HCT116 (cell line): ENCODE measurements at regions not wholly inside any gene's neighbourhood (a gene's known extent, or its start where the extent isn't known, plus 50 kb on each side); places are given as distances from the start of the nearest gene placed in this dataset.

Source experiments
- ATAC-seq: fragments of 200-7000 bp; cut with Tn5 transposase; 2 replicates; pipeline ENCODE4 v1.9.1; 2020; ENCODE audit warnings: mild to moderate bottlenecking, moderate library complexity
- BruUV-seq: library from RNA; stranded (reverse); fragments of 400-500 nt; replicated peaks from 2 replicates; lab custom pipeline; 2021; lab: Mats Ljungman, UMichigan
- CTCF ChIA-PET: fragments of 300-600 bp; sonication (Branson Sonifier 250); formaldehyde crosslinking; loops from one replicate; lab custom pipeline; 2021; ENCODE audit warnings: antibody characterized with exemption; lab: Charles Lee
- POLR2A ChIA-PET: fragments of 300-600, 350-600 bp; sonication (Branson Sonifier 250); formaldehyde crosslinking; loops from one replicate; lab custom pipeline; 2021; ENCODE audit warnings: antibody characterized with exemption; lab: Charles Lee
- RAD21 ChIA-PET, 2 experiments: fragments of 300-600 bp; sonication (Branson Sonifier 250); formaldehyde crosslinking; loops; one replicate each; lab custom pipeline; 2023; ENCODE audit warnings: low total read pairs in 2 of 2; ENCODE audit not compliant: uncharacterized antibody in 2 of 2, unreplicated experiment in 2 of 2, low non-redundant PET in 1 of 2; lab: Charles Lee
- DNase-seq: peaks from one replicate; pipeline ENCODE4 v3.0.0-alpha.2; 2010; ENCODE audit warnings: low read depth, low spot score
- H2AFZ ChIP-seq: fragments of 200-600 bp; shearing (Covaris generic), sonication (generic); 2 replicates; pipeline ENCODE4 v1.6.1; 2017; ENCODE audit warnings: low read depth, mixed run types, mixed read lengths, antibody characterized with exemption, low read length; ENCODE audit not compliant: poor library complexity, severe bottlenecking
- H3K27ac ChIP-seq: 2 replicates; pipeline ENCODE4 v1.5.1; 2012; ENCODE audit warnings: low read depth, low read length
- H3K27me3 ChIP-seq: fragments of 200-600 bp; sonication (generic); 2 replicates; pipeline ENCODE4 v1.6.1; 2016; ENCODE audit warnings: mixed run types, low read length, mixed read lengths; ENCODE audit not compliant: insufficient read depth
- H3K36me3 ChIP-seq, 2 experiments: fragments of 200-500 bp in 1 of 2; fragments of 200-600 bp in 1 of 2; sonication (Bioruptor generic) in 1 of 2; sonication (generic) in 1 of 2; 2 replicates each; pipeline versions ENCODE4 v1.5.1 to v1.6.1; 2014 to 2016; ENCODE audit warnings: low read length in 2 of 2, inconsistent platforms in 1 of 2, mixed read lengths in 1 of 2, mixed run types in 1 of 2; ENCODE audit not compliant: insufficient read depth in 2 of 2, control insufficient read depth in 1 of 2
- H3K4me1 ChIP-seq, 2 experiments: fragments of 200-600 bp in 1 of 2; sonication (generic) in 1 of 2; 2 replicates each; pipeline versions ENCODE4 v1.5.1 to v1.6.1; 2012 to 2017; ENCODE audit warnings: low read length in 2 of 2, inconsistent platforms in 1 of 2, mild to moderate bottlenecking in 1 of 2, mixed read lengths in 1 of 2, mixed run types in 1 of 2, moderate library complexity in 1 of 2; ENCODE audit not compliant: insufficient read depth in 2 of 2, control insufficient read depth in 1 of 2
- H3K4me2 ChIP-seq: fragments of 200-600 bp; sonication (generic); 2 replicates; pipeline ENCODE4 v1.6.1; 2017; ENCODE audit warnings: mixed run types, low read length, mixed read lengths
- H3K4me3 ChIP-seq, 2 experiments: fragments of 200-600 bp in 1 of 2; sonication (generic) in 1 of 2; replicated peaks in 1 of 2; 2 replicates each; pipeline ENCODE4 v1.5.1; 2011 to 2016; ENCODE audit warnings: low read length in 2 of 2, control low read depth in 1 of 2, low read depth in 1 of 2, mild to moderate bottlenecking in 1 of 2, mixed read lengths in 1 of 2, mixed run types in 1 of 2
- H3K79me2 ChIP-seq: fragments of 200-600 bp; sonication (generic); 2 replicates; pipeline ENCODE4 v1.6.1; 2017; ENCODE audit warnings: mild to moderate bottlenecking, mixed run types, low read length, moderate library complexity, mixed read lengths; ENCODE audit not compliant: insufficient read depth
- H3K9ac ChIP-seq: fragments of 200-600 bp; sonication (generic); 2 replicates; pipeline ENCODE4 v1.6.1; 2016; ENCODE audit warnings: low read length, mixed read lengths
- H3K9me2 ChIP-seq: fragments of 200-600 bp; sonication (generic), shearing (Covaris generic); 2 replicates; pipeline ENCODE4 v1.6.1; 2017; ENCODE audit warnings: mixed run types, mild to moderate bottlenecking, moderate library complexity; ENCODE audit not compliant: insufficient read depth
- H3K9me3 ChIP-seq, 2 experiments: fragments of 200-500 bp in 1 of 2; fragments of 200-600 bp in 1 of 2; sonication (Bioruptor generic) in 1 of 2; sonication (generic) in 1 of 2; 2 replicates each; pipeline ENCODE4 v1.6.1; 2014 to 2017; ENCODE audit warnings: low read length in 2 of 2, mixed read lengths in 2 of 2, inconsistent platforms in 1 of 2, low read depth in 1 of 2, mild to moderate bottlenecking in 1 of 2, mixed run types in 1 of 2, moderate library complexity in 1 of 2; ENCODE audit not compliant: control insufficient read depth in 1 of 2, insufficient read depth in 1 of 2
- H4K20me1 ChIP-seq: fragments of 200-600 bp; sonication (generic), shearing (Covaris generic); 2 replicates; pipeline ENCODE4 v1.6.1; 2017; ENCODE audit warnings: mixed run types, mild to moderate bottlenecking, moderate library complexity; ENCODE audit not compliant: insufficient read depth
- CEBPB ChIP-seq: IDR thresholded peaks from 2 replicates; pipeline ENCODE4 v1.6.1; 2012; ENCODE audit warnings: low read depth
- ELF1 ChIP-seq: IDR thresholded peaks from 2 replicates; pipeline ENCODE4 v1.6.1; 2012; ENCODE audit warnings: low read depth, borderline replicate concordance
- EZH2phosphoT487 ChIP-seq: fragments of 200-600 bp; IDR thresholded peaks from 2 replicates; pipeline ENCODE4 v1.6.1; 2018; ENCODE audit warnings: antibody characterized with exemption, borderline replicate concordance
- SIN3A ChIP-seq: IDR thresholded peaks from 2 replicates; pipeline ENCODE4 v1.6.1; 2012; ENCODE audit warnings: low read depth
- TCF7L2 ChIP-seq: IDR thresholded peaks from 2 replicates; pipeline ENCODE4 v1.7.0; 2011; ENCODE audit warnings: borderline replicate concordance, inconsistent platforms; ENCODE audit not compliant: insufficient read depth, insufficient read length; ENCODE audit errors: extremely low read depth
- YY1 ChIP-seq: IDR thresholded peaks from 2 replicates; pipeline ENCODE4 v1.6.1; 2011; ENCODE audit warnings: low read length, low read depth, moderate library complexity, mild to moderate bottlenecking; ENCODE audit not compliant: insufficient replicate concordance; ENCODE audit errors: extremely low read depth
- intact Hi-C: fragments of 100-400 bp; cut with micrococcal nuclease; formaldehyde crosslinking; loops from 2 replicates; pipeline ENCODE4 v1.10.0; 2022
- TF ChIP-seq, protein P1 (sequence below): IDR thresholded peaks from 2 replicates; pipeline ENCODE4 v1.6.1; 2011; ENCODE audit warnings: mild to moderate bottlenecking, low read length, moderate library complexity; ENCODE audit not compliant: insufficient replicate concordance; ENCODE audit errors: extremely low read depth
- TF ChIP-seq, protein P2 (sequence below): IDR thresholded peaks from 2 replicates; pipeline ENCODE4 v1.6.1; 2012
- TF ChIP-seq, protein P3 (sequence below): IDR thresholded peaks from 2 replicates; pipeline ENCODE4 v1.6.1; 2012

DNA sequence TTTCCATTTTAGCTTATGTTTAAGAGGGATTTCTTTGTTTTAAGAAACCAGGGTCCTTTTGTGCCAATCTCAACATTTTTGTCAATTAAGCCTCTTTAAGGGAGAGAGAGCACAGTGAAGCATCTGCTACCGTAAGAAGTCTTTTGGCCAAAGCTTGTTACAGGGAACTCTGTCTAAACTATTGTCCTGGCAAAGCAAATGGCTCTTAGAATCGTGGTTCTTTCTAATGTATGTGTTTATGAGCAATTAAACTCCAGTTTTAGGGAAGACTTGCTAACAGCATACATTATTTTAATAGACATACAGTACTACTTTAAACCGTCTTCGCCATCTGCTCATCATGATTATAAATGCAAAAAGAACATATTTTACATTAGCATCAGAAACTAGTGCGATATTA lies 202.1 kb downstream of the CDCA7 start:
- Histone ChIP-seq H3K9me3 (no peaks in the 10 kb centered on the region), H3K4me3 (no peak overlapping the region), H4K20me1 (0 out of 2 replicates have a peak, but pooled peaks cover 4% of the 10 kb centered on the region), H3K27ac (no peak overlapping the region), H3K27me3 (no peaks in the 10 kb centered on the region), H3K9ac (no peak overlapping the region), H3K79me2 (no peaks in the 10 kb centered on the region), H3K4me2 (no peak overlapping the region), H3K9me2 (0 out of 2 replicates have a peak, but pooled peaks cover 4% of the 10 kb centered on the region), H3K36me3 (no peaks in the 10 kb centered on the region), H2AFZ (no peak overlapping the region), H3K4me1 (peaks cover 0 to 3% of the 10 kb centered on the region in 2 experiments; a peak in 1 of 4 replicates)
- ChIA-PET CTCF (interaction anchor here (1.3 kb wide), 1 partner anchor 12 kb away, joined by 3 read pairs; no protein-coding TSS in a partner anchor), RAD21 (no interaction called here), POLR2A (no interaction called here)
- no peak for DNase-seq
- BruUV-seq, result no TSS peak
- intact Hi-C loops, result no loop called here
- TF ChIP-seq, protein P1, sequence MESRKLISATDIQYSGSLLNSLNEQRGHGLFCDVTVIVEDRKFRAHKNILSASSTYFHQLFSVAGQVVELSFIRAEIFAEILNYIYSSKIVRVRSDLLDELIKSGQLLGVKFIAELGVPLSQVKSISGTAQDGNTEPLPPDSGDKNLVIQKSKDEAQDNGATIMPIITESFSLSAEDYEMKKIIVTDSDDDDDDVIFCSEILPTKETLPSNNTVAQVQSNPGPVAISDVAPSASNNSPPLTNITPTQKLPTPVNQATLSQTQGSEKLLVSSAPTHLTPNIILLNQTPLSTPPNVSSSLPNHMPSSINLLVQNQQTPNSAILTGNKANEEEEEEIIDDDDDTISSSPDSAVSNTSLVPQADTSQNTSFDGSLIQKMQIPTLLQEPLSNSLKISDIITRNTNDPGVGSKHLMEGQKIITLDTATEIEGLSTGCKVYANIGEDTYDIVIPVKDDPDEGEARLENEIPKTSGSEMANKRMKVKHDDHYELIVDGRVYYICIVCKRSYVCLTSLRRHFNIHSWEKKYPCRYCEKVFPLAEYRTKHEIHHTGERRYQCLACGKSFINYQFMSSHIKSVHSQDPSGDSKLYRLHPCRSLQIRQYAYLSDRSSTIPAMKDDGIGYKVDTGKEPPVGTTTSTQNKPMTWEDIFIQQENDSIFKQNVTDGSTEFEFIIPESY, result no peak
- TF ChIP-seq CEBPB (no peak), ELF1 (no peak), YY1 (no peak), TCF7L2 (no peak), EZH2phosphoT487 (no peak), SIN3A (no peak)
- TF ChIP-seq, protein P2, sequence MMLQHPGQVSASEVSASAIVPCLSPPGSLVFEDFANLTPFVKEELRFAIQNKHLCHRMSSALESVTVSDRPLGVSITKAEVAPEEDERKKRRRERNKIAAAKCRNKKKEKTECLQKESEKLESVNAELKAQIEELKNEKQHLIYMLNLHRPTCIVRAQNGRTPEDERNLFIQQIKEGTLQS, result no peak
- TF ChIP-seq, protein P3, sequence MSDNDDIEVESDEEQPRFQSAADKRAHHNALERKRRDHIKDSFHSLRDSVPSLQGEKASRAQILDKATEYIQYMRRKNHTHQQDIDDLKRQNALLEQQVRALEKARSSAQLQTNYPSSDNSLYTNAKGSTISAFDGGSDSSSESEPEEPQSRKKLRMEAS, result no peak
- ATAC-seq, result no peak
